GM03348 (cell line): ENCODE measurements at regions not wholly inside any gene's neighbourhood (a gene's known extent, or its start where the extent isn't known, plus 50 kb on each side); places are given as distances from the start of the nearest gene placed in this dataset.
"Not testable (repeated sequence)": the region's sequence is repeated elsewhere in the genome, so short reads cannot be mapped to it uniquely, and the experiment has no call there.

Source experiments
- DNase-seq: peaks from one replicate; pipeline ENCODE4 v3.0.0; 2012; ENCODE audit warnings: low spot score

- DNase-seq = no peak
These were observed 123.0 kb upstream of the FANCL start for GRCh38 chr2:58364098-58364497.

GRCh38 chr2:58358026-58358425 is 116.9 kb upstream of the FANCL start:
- DNase-seq = no peak

DNA sequence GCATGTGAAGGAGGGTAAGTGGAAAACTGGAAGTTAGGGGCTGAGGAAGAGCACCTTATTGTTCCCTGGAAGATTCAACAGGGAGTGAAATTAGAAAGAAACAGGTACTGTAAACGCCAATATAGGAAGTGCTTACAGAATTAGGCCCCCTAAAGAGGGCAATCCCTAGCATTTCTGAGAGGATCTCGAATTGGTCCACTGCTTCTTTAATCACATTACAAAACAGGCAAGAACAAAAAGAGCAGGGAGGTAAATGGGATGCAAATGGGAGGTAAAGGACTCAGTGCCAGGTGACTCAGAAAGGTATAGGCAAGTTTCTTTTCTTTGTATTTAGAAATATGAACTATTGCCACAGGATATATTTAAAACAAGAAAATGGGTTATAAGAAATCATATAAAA is 116.4 kb upstream of the FANCL start:
- DNase-seq = no peak

GRCh38 chr2:58354230-58354629 is 113.1 kb upstream of the FANCL start:
- DNase-seq = no peak

DNA sequence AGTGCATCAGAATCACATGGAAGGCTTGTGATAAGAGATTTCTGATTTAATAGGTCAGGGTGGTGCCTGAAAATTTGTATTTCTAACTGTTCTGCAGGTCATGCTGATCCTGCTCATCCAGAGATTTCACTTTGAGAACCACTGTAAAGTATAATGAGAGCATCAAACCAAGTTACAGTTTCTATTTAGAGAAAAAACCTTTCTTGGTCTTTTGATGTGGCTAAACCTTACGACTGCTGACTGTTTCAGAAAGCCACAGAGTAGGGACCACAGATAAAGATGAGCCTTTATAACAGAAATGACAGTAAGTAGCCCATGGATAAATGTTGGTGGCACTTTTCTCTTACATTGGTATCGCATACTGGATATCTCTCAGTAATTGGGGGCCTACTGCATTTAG is 109.4 kb upstream of the FANCL start:
- no peak for DNase-seq

DNA sequence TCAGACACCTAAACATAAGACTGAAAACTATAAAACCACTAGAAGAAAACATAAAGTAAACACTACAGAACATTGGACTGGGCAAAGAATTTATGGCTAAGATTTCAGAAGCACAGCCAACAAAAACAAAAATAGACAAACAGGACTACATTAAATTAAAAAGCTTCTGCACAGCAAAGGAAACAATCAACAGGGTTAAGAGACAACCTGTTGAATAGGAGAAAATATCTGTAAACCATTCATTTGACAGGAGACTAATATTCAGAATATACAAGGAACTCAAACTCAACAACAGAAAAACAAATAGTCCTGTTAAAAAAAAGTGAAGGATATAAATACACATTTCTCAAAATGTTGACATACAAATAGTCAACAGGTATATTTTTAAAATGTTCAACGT is 106.7 kb upstream of the FANCL start:
- no peak for DNase-seq

GRCh38 chr2:58341047-58341446 is 99.9 kb upstream of the FANCL start:
- DNase-seq = no peak

- DNase-seq = no peak
These were observed 98.6 kb upstream of the FANCL start for GRCh38 chr2:58339548-58340243.

- DNase-seq = no peak
These were observed 95.3 kb upstream of the FANCL start for GRCh38 chr2:58336416-58336815.

GRCh38 chr2:58334414-58334813 is 93.3 kb upstream of the FANCL start:
- no peak for DNase-seq

- DNase-seq = not testable (repeated sequence)
These were observed 84.3 kb upstream of the FANCL start for GRCh38 chr2:58325296-58325895.

DNA sequence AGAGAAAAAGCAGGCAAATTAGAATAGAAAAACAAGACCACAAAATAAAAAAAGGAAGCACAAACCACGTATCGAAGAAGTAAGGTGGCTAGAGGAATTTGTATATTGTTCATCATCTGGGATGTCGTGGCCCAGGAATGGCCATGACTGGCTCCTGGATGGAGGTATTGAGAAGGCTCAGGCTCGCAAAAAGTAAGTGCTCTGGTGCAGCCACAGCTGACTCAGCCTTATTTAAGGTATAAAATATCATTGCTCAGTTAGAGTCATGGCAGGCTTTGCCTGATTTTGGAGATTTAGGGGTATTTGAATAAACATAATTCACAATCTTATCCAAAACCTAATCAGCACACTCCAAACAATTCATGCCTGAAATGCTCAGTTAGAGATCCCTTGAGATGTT is 78.4 kb upstream of the FANCL start:
- DNase-seq = no peak

GRCh38 chr2:58318949-58319348 is 77.8 kb upstream of the FANCL start:
- DNase-seq = not testable (repeated sequence)

- no peak for DNase-seq
These were observed 72.8 kb upstream of the FANCL start for GRCh38 chr2:58313926-58314325.

- DNase-seq = no peak
These were observed 67.3 kb upstream of the FANCL start for GRCh38 chr2:58308435-58308834.

- DNase-seq = no peak
These were observed 63.7 kb upstream of the FANCL start for GRCh38 chr2:58304843-58305242.

DNA sequence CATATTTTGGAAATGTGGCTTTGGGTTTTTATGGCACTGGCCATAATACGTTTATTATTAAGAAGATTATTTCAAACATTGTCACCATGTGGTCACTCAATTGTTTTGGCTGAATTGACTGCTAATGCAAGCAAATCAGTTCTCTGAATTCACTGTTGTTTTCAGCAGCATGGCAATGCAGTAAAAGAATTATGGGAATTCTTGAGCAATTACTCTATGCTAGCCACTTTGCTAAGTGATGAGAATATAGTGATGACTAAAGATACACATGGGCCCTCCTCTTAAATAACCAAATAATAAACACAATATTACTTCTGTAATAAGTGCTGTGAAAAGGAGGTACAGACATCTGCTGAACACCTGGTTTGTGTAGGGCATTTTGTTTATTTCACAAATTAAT is 58.0 kb upstream of the FANCL start:
- DNase-seq = no peak

DNA sequence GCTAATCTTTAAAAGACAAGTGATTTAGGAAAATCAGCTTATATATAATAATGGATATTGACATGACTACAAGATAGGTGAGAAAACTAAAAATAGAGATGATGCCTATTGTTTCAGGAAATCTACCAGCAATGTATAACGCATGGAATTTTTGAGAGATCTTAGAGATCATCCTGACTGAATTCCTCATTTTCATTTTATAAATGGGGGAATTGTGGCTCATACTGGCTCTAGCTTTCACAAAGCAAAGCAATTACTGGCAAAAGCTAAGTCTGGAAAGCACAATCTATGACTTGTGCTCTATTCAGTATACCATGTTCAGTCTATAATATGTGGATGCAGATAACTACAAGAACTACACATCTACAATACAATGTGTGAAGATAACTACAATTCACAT is 51.9 kb upstream of the FANCL start:
- DNase-seq = no peak

- no peak for DNase-seq
These were observed 50.8 kb upstream of the FANCL start for GRCh38 chr2:58291726-58292438.
